ENCODE measurements at regions not wholly inside any gene's neighbourhood (a gene's known extent, or its start where the extent isn't known, plus 50 kb on each side); places are given as distances from the start of the nearest gene placed in this dataset.

- Histone ChIP-seq H3K4me1 (ENCODE audit: control insufficient read depth, insufficient read depth, low read depth, low read length) (no peaks in the 10 kb centered on the region), H3K79me1 (replicated peaks; ENCODE audit: low read length, poor library complexity, severe bottlenecking) (peaks cover 9% of the 10 kb centered on the region), H3K4ac (ENCODE audit: low read depth in 1 of 2, low read length in 2 of 2) (no peak overlapping the region), H2AK5ac (ENCODE audit: low read length, severe bottlenecking) (no peak overlapping the region), H2BK15ac (ENCODE audit: low read depth, poor library complexity, severe bottlenecking) (no peak overlapping the region), H3K9ac (ENCODE audit: low read length) (peak overlapping the region; percentile 62), H4K91ac (ENCODE audit: low read length) (no peak overlapping the region), H3K27me3 (ENCODE audit: control insufficient read depth in 1 of 2, insufficient read depth in 1 of 2, low read length in 2 of 2) (no peaks in the 10 kb centered on the region), H2BK12ac (ENCODE audit: low read length in 2 of 2) (no peak overlapping the region), H3K4me3 (ENCODE audit: insufficient read depth in 1 of 2, low read depth in 1 of 2, low read length in 2 of 2) (peak overlapping the region in 1 of 2 experiments; percentile 77), H3K18ac (ENCODE audit: low read depth in 1 of 2, low read length in 2 of 2) (no peak overlapping the region), H3K4me2 (ENCODE audit: low read length, poor library complexity, severe bottlenecking) (no peak overlapping the region), H2BK5ac (ENCODE audit: low read depth, low read length, poor library complexity, severe bottlenecking) (no peak overlapping the region), H2AFZ (ENCODE audit: low read depth, low read length) (no peak overlapping the region), H3K27ac (ENCODE audit: low read length, poor library complexity, severe bottlenecking) (no peak overlapping the region), H3K36me3 (ENCODE audit: control insufficient read depth in 1 of 2, insufficient read depth in 2 of 2, low read depth in 1 of 2, low read length in 2 of 2) (no peaks in the 10 kb centered on the region), H3K23ac (ENCODE audit: low read length in 2 of 2) (no peak overlapping the region), H3K14ac (ENCODE audit: low read length in 2 of 2) (no peak overlapping the region), H4K8ac (ENCODE audit: low read length) (no peak overlapping the region), H3K9me3 (ENCODE audit: control insufficient read depth, low read length) (no peaks in the 10 kb centered on the region), H2BK120ac (ENCODE audit: low read depth, low read length) (no peak overlapping the region)
- WGBS: 37% methylated on average over 14 of the region's 14 CpGs
- DNase-seq: peak; percentile 40
Measured at GRCh38 chr14:71586131-71586897, 345.9 kb upstream of the RGS6 start.

- peak; percentile 25 for DNase-seq
- Histone ChIP-seq H3K27ac (ENCODE audit: low read length, poor library complexity, severe bottlenecking) (no peak overlapping the region), H3K36me3 (ENCODE audit: control insufficient read depth in 1 of 2, insufficient read depth in 2 of 2, low read depth in 1 of 2, low read length in 2 of 2) (no peaks in the 10 kb centered on the region), H3K14ac (ENCODE audit: low read length in 2 of 2) (no peak overlapping the region), H4K8ac (ENCODE audit: low read length) (no peak overlapping the region), H3K9ac (ENCODE audit: low read length) (no peak overlapping the region), H2BK15ac (ENCODE audit: low read depth, poor library complexity, severe bottlenecking) (no peak overlapping the region), H2AFZ (ENCODE audit: low read depth, low read length) (no peak overlapping the region), H2BK12ac (ENCODE audit: low read length in 2 of 2) (no peak overlapping the region), H3K79me1 (replicated peaks; ENCODE audit: low read length, poor library complexity, severe bottlenecking) (peaks cover 9% of the 10 kb centered on the region), H2BK120ac (ENCODE audit: low read depth, low read length) (no peak overlapping the region), H3K27me3 (ENCODE audit: control insufficient read depth in 1 of 2, insufficient read depth in 1 of 2, low read length in 2 of 2) (no peaks in the 10 kb centered on the region), H3K23ac (ENCODE audit: low read length in 2 of 2) (no peak overlapping the region), H3K4me1 (ENCODE audit: control insufficient read depth, insufficient read depth, low read depth, low read length) (peaks cover 2% of the 10 kb centered on the region), H2AK5ac (ENCODE audit: low read length, severe bottlenecking) (no peak overlapping the region), H3K4ac (ENCODE audit: low read depth in 1 of 2, low read length in 2 of 2) (no peak overlapping the region), H2BK5ac (ENCODE audit: low read depth, low read length, poor library complexity, severe bottlenecking) (no peak overlapping the region), H4K91ac (ENCODE audit: low read length) (no peak overlapping the region), H3K9me3 (ENCODE audit: control insufficient read depth, low read length) (no peaks in the 10 kb centered on the region), H3K4me3 (ENCODE audit: insufficient read depth in 1 of 2, low read depth in 1 of 2, low read length in 2 of 2) (no peak overlapping the region), H3K4me2 (ENCODE audit: low read length, poor library complexity, severe bottlenecking) (no peak overlapping the region), H3K18ac (ENCODE audit: low read depth in 1 of 2, low read length in 2 of 2) (no peak overlapping the region)
- 84% methylated on average over 6 of the region's 9 CpGs for WGBS
Measured at GRCh38 chr14:71588028-71588427, 344.2 kb upstream of the RGS6 start.

- Histone ChIP-seq H4K91ac (ENCODE audit: low read length) (no peak overlapping the region), H3K9ac (ENCODE audit: low read length) (no peak overlapping the region), H3K14ac (ENCODE audit: low read length in 2 of 2) (no peak overlapping the region), H3K4me1 (ENCODE audit: control insufficient read depth, insufficient read depth, low read depth, low read length) (peaks cover 2% of the 10 kb centered on the region), H2AK5ac (ENCODE audit: low read length, severe bottlenecking) (no peak overlapping the region), H3K27me3 (ENCODE audit: control insufficient read depth in 1 of 2, insufficient read depth in 1 of 2, low read length in 2 of 2) (no peaks in the 10 kb centered on the region), H3K18ac (ENCODE audit: low read depth in 1 of 2, low read length in 2 of 2) (no peak overlapping the region), H3K36me3 (ENCODE audit: control insufficient read depth in 1 of 2, insufficient read depth in 2 of 2, low read depth in 1 of 2, low read length in 2 of 2) (no peaks in the 10 kb centered on the region), H3K27ac (ENCODE audit: low read length, poor library complexity, severe bottlenecking) (no peak overlapping the region), H3K23ac (ENCODE audit: low read length in 2 of 2) (no peak overlapping the region), H4K8ac (ENCODE audit: low read length) (no peak overlapping the region), H3K4me2 (ENCODE audit: low read length, poor library complexity, severe bottlenecking) (no peak overlapping the region), H3K4ac (ENCODE audit: low read depth in 1 of 2, low read length in 2 of 2) (no peak overlapping the region), H2BK5ac (ENCODE audit: low read depth, low read length, poor library complexity, severe bottlenecking) (no peak overlapping the region), H2BK120ac (ENCODE audit: low read depth, low read length) (no peak overlapping the region), H3K4me3 (ENCODE audit: insufficient read depth in 1 of 2, low read depth in 1 of 2, low read length in 2 of 2) (no peak overlapping the region), H3K79me1 (replicated peaks; ENCODE audit: low read length, poor library complexity, severe bottlenecking) (peaks cover 11% of the 10 kb centered on the region), H3K9me3 (ENCODE audit: control insufficient read depth, low read length) (no peaks in the 10 kb centered on the region), H2AFZ (ENCODE audit: low read depth, low read length) (no peak overlapping the region), H2BK15ac (ENCODE audit: low read depth, poor library complexity, severe bottlenecking) (no peak overlapping the region), H2BK12ac (ENCODE audit: low read length in 2 of 2) (no peak overlapping the region)
- 98% methylated on average over 10 of the region's 10 CpGs for WGBS
- no peak for DNase-seq
Measured at GRCh38 chr14:71588576-71589215, 343.5 kb upstream of the RGS6 start.

- Histone ChIP-seq H3K18ac (ENCODE audit: low read depth in 1 of 2, low read length in 2 of 2) (no peak overlapping the region), H3K4me1 (ENCODE audit: control insufficient read depth, insufficient read depth, low read depth, low read length) (peaks cover 2% of the 10 kb centered on the region), H3K79me1 (replicated peaks; ENCODE audit: low read length, poor library complexity, severe bottlenecking) (peaks cover 8% of the 10 kb centered on the region)
Measured at GRCh38 chr14:71589609-71590008, 342.6 kb upstream of the RGS6 start.

More at GRCh38 chr14:71589609-71590008, 342.6 kb upstream of the RGS6 start:
- no peak overlapping the region for H2AK5ac ChIP-seq (ENCODE audit: low read length, severe bottlenecking)
- H4K8ac ChIP-seq (ENCODE audit: low read length): no peak overlapping the region
- H2AFZ ChIP-seq (ENCODE audit: low read depth, low read length): no peak overlapping the region
- no peaks in the 10 kb centered on the region for H3K27me3 ChIP-seq (ENCODE audit: control insufficient read depth in 1 of 2, insufficient read depth in 1 of 2, low read length in 2 of 2)
- H3K14ac ChIP-seq (ENCODE audit: low read length in 2 of 2): no peak overlapping the region
- no peak overlapping the region for H3K4ac ChIP-seq (ENCODE audit: low read depth in 1 of 2, low read length in 2 of 2)
- H2BK15ac ChIP-seq (ENCODE audit: low read depth, poor library complexity, severe bottlenecking): no peak overlapping the region
- H2BK5ac ChIP-seq (ENCODE audit: low read depth, low read length, poor library complexity, severe bottlenecking): no peak overlapping the region
- WGBS: no CpG with 5 or more reads among the region's 2 CpGs
- H3K9me3 ChIP-seq (ENCODE audit: control insufficient read depth, low read length): no peaks in the 10 kb centered on the region
- H4K91ac ChIP-seq (ENCODE audit: low read length): no peak overlapping the region
- H3K4me3 ChIP-seq (ENCODE audit: insufficient read depth in 1 of 2, low read depth in 1 of 2, low read length in 2 of 2): no peak overlapping the region
- H2BK120ac ChIP-seq (ENCODE audit: low read depth, low read length): no peak overlapping the region
- H3K36me3 ChIP-seq (ENCODE audit: control insufficient read depth in 1 of 2, insufficient read depth in 2 of 2, low read depth in 1 of 2, low read length in 2 of 2): no peaks in the 10 kb centered on the region
- DNase-seq: no peak
- no peak overlapping the region for H3K9ac ChIP-seq (ENCODE audit: low read length)
- H2BK12ac ChIP-seq (ENCODE audit: low read length in 2 of 2): no peak overlapping the region
- no peak overlapping the region for H3K4me2 ChIP-seq (ENCODE audit: low read length, poor library complexity, severe bottlenecking)
- H3K27ac ChIP-seq (ENCODE audit: low read length, poor library complexity, severe bottlenecking): no peak overlapping the region
- H3K23ac ChIP-seq (ENCODE audit: low read length in 2 of 2): no peak overlapping the region

All from mesenchymal stem cell (in vitro differentiated cells and primary cell).